GM21619 (cell line): ENCODE measurements at regions not wholly inside any gene's neighbourhood (a gene's known extent, or its start where the extent isn't known, plus 50 kb on each side); places are given as distances from the start of the nearest gene placed in this dataset.

Experiments
- ATAC-seq: cut with Tn5 transposase; IDR thresholded peaks from one replicate; pipeline ENCODE4 v1.9.1; 2021; ENCODE audit not compliant: unreplicated experiment

GRCh38 chr10:131683941-131684340, 216.9 kb upstream of the PPP2R2D start:
- no peak for ATAC-seq

- no peak for ATAC-seq
Observed at GRCh38 chr10:131685007-131685406, 215.8 kb upstream of the PPP2R2D start.

GRCh38 chr10:131685576-131685975, 215.2 kb upstream of the PPP2R2D start:
- ATAC-seq = no peak

GRCh38 chr10:131686781-131687420, 213.9 kb upstream of the PPP2R2D start:
- ATAC-seq = no peak

GRCh38 chr10:131688304-131688703, 212.5 kb upstream of the PPP2R2D start:
- ATAC-seq = no peak

- ATAC-seq = no peak
Observed at GRCh38 chr10:131689016-131689415, 211.8 kb upstream of the PPP2R2D start.

- no peak for ATAC-seq
Observed at GRCh38 chr10:131689486-131689885, 211.3 kb upstream of the PPP2R2D start.

GRCh38 chr10:131689954-131690757, 210.7 kb upstream of the PPP2R2D start:
- ATAC-seq = no peak

GRCh38 chr10:131690805-131691239, 210.0 kb upstream of the PPP2R2D start:
- no peak for ATAC-seq

- no peak for ATAC-seq
Observed at GRCh38 chr10:131691481-131692090, 209.2 kb upstream of the PPP2R2D start.

- no peak for ATAC-seq
Observed at GRCh38 chr10:131692176-131692575, 208.6 kb upstream of the PPP2R2D start.

GRCh38 chr10:131692686-131693334, 208.0 kb upstream of the PPP2R2D start:
- ATAC-seq = no peak

- ATAC-seq = no peak
Observed at GRCh38 chr10:131693766-131694165, 207.0 kb upstream of the PPP2R2D start.

GRCh38 chr10:131694168-131694780, 206.5 kb upstream of the PPP2R2D start:
- ATAC-seq = no peak

- ATAC-seq = no peak
Observed at GRCh38 chr10:131694781-131695495, 205.9 kb upstream of the PPP2R2D start.

GRCh38 chr10:131695496-131696165, 205.2 kb upstream of the PPP2R2D start:
- no peak for ATAC-seq

- ATAC-seq = no peak
Observed at GRCh38 chr10:131697476-131698128, 203.2 kb upstream of the PPP2R2D start.

GRCh38 chr10:131698232-131698631, 202.6 kb upstream of the PPP2R2D start:
- no peak for ATAC-seq

- ATAC-seq = no peak
Observed at GRCh38 chr10:131698986-131699385, 201.8 kb upstream of the PPP2R2D start.
